ENCODE measurements at regions not wholly inside any gene's neighbourhood (a gene's known extent, or its start where the extent isn't known, plus 50 kb on each side); places are given as distances from the start of the nearest gene placed in this dataset.
A peak's percentile ranks its signal among the peaks of the same experiment; 100 is the strongest.

GRCh38 chr4:176988226-176988625 lies 195.5 kb upstream of the VEGFC start:
- peak in 1 of 3 donors; percentile 6 for TF ChIP-seq POLR2AphosphoS5 (IDR thresholded peaks at IDR 0.05)
- TF ChIP-seq EP300 (IDR thresholded peaks at IDR 0.05): no peak

GRCh38 chr4:176989186-176989585 lies 196.5 kb upstream of the VEGFC start:
- Histone ChIP-seq H3K27me3 (no peaks in the 10 kb centered on the region), H3K4me3 (no peak overlapping the region), H3K4me1 (no peaks in the 10 kb centered on the region), H3K36me3 (no peaks in the 10 kb centered on the region), H3K9me3 (no peaks in the 10 kb centered on the region), H3K27ac (no peak overlapping the region)
- intact Hi-C loops (cut with DNase I; ENCODE audit: low total_unique reads): no loop called here
- 69 to 94% (median 81%) methylated on average over 1 of the region's 1 CpG for WGBS, 5 donors
- TF ChIP-seq EP300 (IDR thresholded peaks at IDR 0.05) (no peak), CTCF (IDR thresholded peaks at IDR 0.05) (no peak), POLR2AphosphoS5 (IDR thresholded peaks at IDR 0.05) (no peak), POLR2A (IDR thresholded peaks at IDR 0.05) (no peak)
- DNase-seq: no peak

More at GRCh38 chr4:176988226-176988625, 195.5 kb upstream of the VEGFC start:
- no peak for DNase-seq
- Histone ChIP-seq H3K9me3 (no peaks in the 10 kb centered on the region), H3K4me3 (no peak overlapping the region), H3K27me3 (no peaks in the 10 kb centered on the region), H3K4me1 (no peaks in the 10 kb centered on the region), H3K36me3 (no peaks in the 10 kb centered on the region), H3K27ac (no peak overlapping the region)
- 8 to 28% (median 12%) methylated on average over 1 of the region's 1 CpG for WGBS, 5 donors
- intact Hi-C loops (cut with DNase I; ENCODE audit: low total_unique reads): no loop called here

- no peaks in the 10 kb centered on the region for H3K4me1 ChIP-seq
- no peak for DNase-seq
- no peak overlapping the region for H3K27ac ChIP-seq
- no peaks in the 10 kb centered on the region for H3K36me3 ChIP-seq
- no peaks in the 10 kb centered on the region for H3K27me3 ChIP-seq
- 60 to 69% (median 65%) methylated on average over 2 of the region's 2 CpGs for WGBS, 5 donors
- TF ChIP-seq CTCF (IDR thresholded peaks at IDR 0.05): no peak
- TF ChIP-seq POLR2A (IDR thresholded peaks at IDR 0.05): no peak
- no peak for TF ChIP-seq POLR2AphosphoS5 (IDR thresholded peaks at IDR 0.05)
- no peak for TF ChIP-seq EP300 (IDR thresholded peaks at IDR 0.05)
- no peaks in the 10 kb centered on the region for H3K9me3 ChIP-seq
- intact Hi-C loops (cut with DNase I; ENCODE audit: low total_unique reads): no loop called here
- H3K4me3 ChIP-seq: no peak overlapping the region
Measured at GRCh38 chr4:176999935-177000543, 207.3 kb upstream of the VEGFC start.

- no peak overlapping the region for H3K4me3 ChIP-seq
- H3K27me3 ChIP-seq: no peaks in the 10 kb centered on the region
- H3K4me1 ChIP-seq: no peaks in the 10 kb centered on the region
- DNase-seq: no peak
- TF ChIP-seq CTCF (IDR thresholded peaks at IDR 0.05) (no peak), EP300 (IDR thresholded peaks at IDR 0.05) (no peak), POLR2A (IDR thresholded peaks at IDR 0.05) (no peak), POLR2AphosphoS5 (IDR thresholded peaks at IDR 0.05) (no peak)
- WGBS, 5 donors: 66 to 74% (median 72%) methylated on average over 3 of the region's 3 CpGs
- no peaks in the 10 kb centered on the region for H3K9me3 ChIP-seq
- intact Hi-C loops (cut with DNase I; ENCODE audit: low total_unique reads): no loop called here
- H3K27ac ChIP-seq: no peak overlapping the region
- H3K36me3 ChIP-seq: no peaks in the 10 kb centered on the region
Measured at GRCh38 chr4:177001271-177002175, 208.8 kb upstream of the VEGFC start.
